ENCODE measurements at regions not wholly inside any gene's neighbourhood (a gene's known extent, or its start where the extent isn't known, plus 50 kb on each side); places are given as distances from the start of the nearest gene placed in this dataset.

GRCh38 chr15:96720251-96720650, 389.8 kb downstream of the NR2F2 start:
- intact Hi-C loops (cut with micrococcal nuclease): no loop called here

- intact Hi-C loops (cut with micrococcal nuclease): no loop called here
Observed at GRCh38 chr15:96720656-96721055, 390.2 kb downstream of the NR2F2 start.

- intact Hi-C loops (cut with micrococcal nuclease): no loop called here
Observed at GRCh38 chr15:96728591-96728990, 398.1 kb downstream of the NR2F2 start.

- intact Hi-C loops (cut with micrococcal nuclease): no loop called here
Observed at GRCh38 chr15:96732704-96733103, 402.2 kb downstream of the NR2F2 start.

- intact Hi-C loops (cut with micrococcal nuclease): no loop called here
Observed at GRCh38 chr15:96733721-96734120, 403.2 kb downstream of the NR2F2 start.

GRCh38 chr15:96735632-96736240, 405.2 kb downstream of the NR2F2 start:
- intact Hi-C loops (cut with micrococcal nuclease): no loop called here

GRCh38 chr15:96736384-96736783, 405.9 kb downstream of the NR2F2 start:
- intact Hi-C loops (cut with micrococcal nuclease): no loop called here

- intact Hi-C loops (cut with micrococcal nuclease): no loop called here
Observed at GRCh38 chr15:96737408-96737807, 406.9 kb downstream of the NR2F2 start.

- intact Hi-C loops (cut with micrococcal nuclease): no loop called here
Observed at GRCh38 chr15:96746665-96747064, 416.2 kb downstream of the NR2F2 start.

- intact Hi-C loops (cut with micrococcal nuclease): no loop called here
Observed at GRCh38 chr15:96747291-96747690, 416.8 kb downstream of the NR2F2 start.

GRCh38 chr15:96750361-96750760, 419.9 kb downstream of the NR2F2 start:
- intact Hi-C loops (cut with micrococcal nuclease): no loop called here

GRCh38 chr15:96756146-96756545, 425.6 kb downstream of the NR2F2 start:
- intact Hi-C loops (cut with micrococcal nuclease): no loop called here

- intact Hi-C loops (cut with micrococcal nuclease): no loop called here
Observed at GRCh38 chr15:96756656-96757055, 426.2 kb downstream of the NR2F2 start.

- intact Hi-C loops (cut with micrococcal nuclease): no loop called here
Observed at GRCh38 chr15:96762566-96762965, 432.1 kb downstream of the NR2F2 start.

- intact Hi-C loops (cut with micrococcal nuclease): no loop called here
Observed at GRCh38 chr15:96764501-96764900, 434.0 kb downstream of the NR2F2 start.

GRCh38 chr15:96764946-96765345, 434.4 kb downstream of the NR2F2 start:
- intact Hi-C loops (cut with micrococcal nuclease): no loop called here

GRCh38 chr15:96766366-96766765, 435.9 kb downstream of the NR2F2 start:
- intact Hi-C loops (cut with micrococcal nuclease): no loop called here

- intact Hi-C loops (cut with micrococcal nuclease): no loop called here
Observed at GRCh38 chr15:96767703-96768434, 437.4 kb downstream of the NR2F2 start.

- intact Hi-C loops (cut with micrococcal nuclease): no loop called here
Observed at GRCh38 chr15:96768435-96768789, 437.9 kb downstream of the NR2F2 start.

GRCh38 chr15:96771035-96771434, 440.5 kb downstream of the NR2F2 start:
- intact Hi-C loops (cut with micrococcal nuclease): no loop called here

- intact Hi-C loops (cut with micrococcal nuclease): no loop called here
Observed at GRCh38 chr15:96774216-96774615, 443.7 kb downstream of the NR2F2 start.

- intact Hi-C loops (cut with micrococcal nuclease): no loop called here
Observed at GRCh38 chr15:96783746-96784145, 453.2 kb downstream of the NR2F2 start.

- intact Hi-C loops (cut with micrococcal nuclease): no loop called here
Observed at GRCh38 chr15:96790004-96790403, 459.5 kb downstream of the NR2F2 start.

All from T-helper 2 cell treated with Interferon-gamma antibody and Interleukin-4, amounts not matched to agents 100 ng/mL and 5 ng/mL, for 36 hours (primary cell).